BLaER1 treated with 17β-estradiol and CSF1 and Interleukin-3, amounts not matched to agents 10 nM and 100 nM (cell line): ENCODE measurements at regions not wholly inside any gene's neighbourhood (a gene's known extent, or its start where the extent isn't known, plus 50 kb on each side); places are given as distances from the start of the nearest gene placed in this dataset.

Experiments
- H3K27ac ChIP-seq, 11 experiments: shearing (Covaris generic); formaldehyde crosslinking; 2 replicates each; pipeline ENCODE4 v1.8.1; 2022
- H3K27me3 ChIP-seq, 11 experiments: shearing (Covaris generic); formaldehyde crosslinking; 2 replicates each; pipeline ENCODE4 v1.8.1; 2022
- H3K36me3 ChIP-seq, 11 experiments: shearing (Covaris generic); formaldehyde crosslinking; 2 replicates each; pipeline ENCODE4 v1.8.1; 2022
- H3K4me1 ChIP-seq, 10 experiments: shearing (Covaris generic); formaldehyde crosslinking; 2 replicates each; pipeline ENCODE4 v1.8.1; 2022
- H3K4me2 ChIP-seq, 11 experiments: shearing (Covaris generic); formaldehyde crosslinking; 2 replicates each; pipeline ENCODE4 v1.8.1; 2022
- H3K4me3 ChIP-seq, 10 experiments: shearing (Covaris generic); formaldehyde crosslinking; 2 replicates each; pipeline ENCODE4 v1.8.1; 2022
- H3K9ac ChIP-seq, 11 experiments: shearing (Covaris generic); formaldehyde crosslinking; 2 replicates each; pipeline ENCODE4 v1.8.1; 2022
- H3K9me3 ChIP-seq, 11 experiments: shearing (Covaris generic); formaldehyde crosslinking; replicated peaks in 1 of 11; 2 replicates each; pipeline ENCODE4 v1.8.1; 2022
- H4K20me1 ChIP-seq, 11 experiments: shearing (Covaris generic); formaldehyde crosslinking; 2 replicates each; pipeline ENCODE4 v1.8.1; 2022
- Cebpa-rat ChIP-seq, 11 experiments: shearing (Covaris generic); IDR thresholded peaks; 2 replicates each; pipeline ENCODE4 v1.8.1; 2022

DNA sequence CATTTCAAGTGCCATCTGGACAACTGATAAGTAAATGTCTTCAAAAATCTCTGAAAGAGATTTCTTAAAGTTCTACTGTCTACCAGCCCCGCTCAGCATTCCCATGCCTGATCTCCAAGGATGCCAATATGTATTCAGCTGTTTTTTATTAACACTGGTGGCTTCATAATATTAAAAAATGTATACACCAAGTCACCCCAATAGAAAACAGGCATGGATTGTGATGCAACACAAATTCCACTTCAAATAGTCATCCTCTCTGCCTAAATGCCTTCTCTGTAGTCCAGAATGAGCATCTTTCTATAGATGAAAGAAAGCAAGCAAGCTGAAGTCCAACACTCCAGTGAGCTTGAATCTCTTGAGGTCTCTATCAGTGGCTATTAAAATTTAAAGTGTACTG, 152.2 kb upstream of the PPARGC1A start:
- H3K4me2 ChIP-seq, result no peak overlapping the region
- H3K4me1 ChIP-seq, result peaks cover 0 to 7% (median 2%) of the 10 kb centered on the region in 10 experiments; a peak in 3 of 20 replicates
- H3K27ac ChIP-seq, result no peak overlapping the region
- no peak for TF ChIP-seq Cebpa-rat (IDR thresholded peaks at IDR 0.05)
- no peaks in the 10 kb centered on the region for H3K9me3 ChIP-seq
- no peak overlapping the region for H3K4me3 ChIP-seq
- H4K20me1 ChIP-seq, result no peaks in the 10 kb centered on the region
- H3K36me3 ChIP-seq, result no peaks in the 10 kb centered on the region
- no peak overlapping the region for H3K9ac ChIP-seq
- no peaks in the 10 kb centered on the region for H3K27me3 ChIP-seq

DNA sequence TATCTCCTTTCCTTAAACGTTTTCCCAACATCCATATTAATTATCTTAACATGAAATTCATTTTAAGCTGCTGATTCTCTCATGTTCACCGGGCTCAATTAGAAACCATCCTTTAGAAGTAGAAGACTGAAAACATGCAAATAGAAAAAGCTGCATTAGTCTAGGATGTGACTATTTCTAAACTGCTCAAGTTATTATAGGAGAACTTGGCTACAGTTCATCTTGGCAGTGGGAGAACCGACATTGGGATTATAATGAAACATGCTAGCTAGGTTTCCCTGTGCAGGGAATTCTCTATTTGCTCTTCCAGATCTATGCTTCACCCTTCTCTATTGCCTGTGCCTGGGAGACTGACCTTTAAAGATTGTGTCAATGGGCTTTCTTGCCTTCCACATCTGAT, 151.0 kb upstream of the PPARGC1A start:
- Histone ChIP-seq H3K27me3 (no peaks in the 10 kb centered on the region), H3K4me3 (no peak overlapping the region), H3K36me3 (no peaks in the 10 kb centered on the region), H3K4me2 (no peak overlapping the region), H4K20me1 (no peaks in the 10 kb centered on the region), H3K4me1 (peaks cover 0 to 7% (median 2%) of the 10 kb centered on the region in 10 experiments; a peak in 3 of 20 replicates), H3K27ac (no peak overlapping the region), H3K9ac (no peak overlapping the region), H3K9me3 (no peaks in the 10 kb centered on the region)
- no peak for TF ChIP-seq Cebpa-rat (IDR thresholded peaks at IDR 0.05)

DNA sequence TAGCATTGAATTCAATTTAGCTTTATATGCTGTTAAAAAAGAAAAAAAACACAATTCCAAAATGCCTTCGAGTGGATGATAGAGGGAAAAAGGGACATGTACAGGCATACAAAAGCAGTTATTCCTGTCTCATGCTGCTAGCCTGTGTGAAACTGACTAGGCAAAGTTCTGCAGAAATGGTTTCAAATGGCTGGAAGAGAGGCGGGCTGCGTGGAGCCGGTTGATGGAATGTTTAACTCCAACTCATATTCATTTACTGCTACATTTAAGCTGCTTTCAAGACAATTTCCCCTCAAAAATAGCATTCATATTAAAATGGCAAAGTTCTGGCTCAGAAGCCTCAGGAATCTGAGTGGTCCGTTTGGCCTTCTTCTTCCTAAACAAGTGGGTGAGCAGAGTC, 143.8 kb upstream of the PPARGC1A start:
- Histone ChIP-seq H3K4me2 (no peak overlapping the region), H3K27me3 (no peaks in the 10 kb centered on the region), H3K9me3 (no peaks in the 10 kb centered on the region), H3K4me3 (no peak overlapping the region), H3K36me3 (no peaks in the 10 kb centered on the region), H3K4me1 (peaks cover 0 to 17% (median 9%) of the 10 kb centered on the region in 10 experiments; a peak in 11 of 20 replicates), H3K9ac (no peak overlapping the region), H4K20me1 (no peaks in the 10 kb centered on the region), H3K27ac (no peak overlapping the region)
- TF ChIP-seq Cebpa-rat (IDR thresholded peaks at IDR 0.05), result no peak

DNA sequence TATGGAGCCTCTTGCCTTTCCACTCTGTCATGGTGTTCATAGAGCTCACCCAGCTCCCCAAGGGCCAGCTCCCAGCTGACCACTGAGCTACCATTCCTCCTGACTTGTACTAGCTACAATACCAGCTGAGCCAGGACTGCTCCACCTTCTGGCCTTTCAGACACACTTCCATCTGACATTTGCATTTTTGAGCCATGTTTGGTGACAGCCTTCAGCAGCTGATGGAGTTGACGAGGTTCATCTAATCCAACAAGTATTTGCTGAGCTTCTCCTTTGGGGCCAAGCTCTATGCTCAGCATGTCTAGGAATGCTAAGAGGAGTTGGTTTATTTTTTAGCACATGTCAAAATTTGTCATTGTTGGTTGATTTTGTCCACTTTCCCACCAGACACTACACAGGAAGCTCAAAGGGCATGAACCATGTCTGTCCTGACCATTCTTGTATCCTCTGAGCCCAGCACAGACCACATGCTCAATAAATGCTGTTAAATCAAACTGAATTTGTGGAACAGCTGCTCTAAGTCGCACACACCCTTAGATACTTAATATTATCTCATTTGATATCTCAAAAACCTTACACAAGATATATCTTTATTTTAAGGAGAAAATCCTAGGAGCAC, 142.6 kb upstream of the PPARGC1A start:
- no peaks in the 10 kb centered on the region for H3K27me3 ChIP-seq
- no peaks in the 10 kb centered on the region for H3K36me3 ChIP-seq
- no peak for TF ChIP-seq Cebpa-rat (IDR thresholded peaks at IDR 0.05)
- peaks cover 0 to 17% (median 9%) of the 10 kb centered on the region in 10 experiments; a peak in 11 of 20 replicates for H3K4me1 ChIP-seq
- H3K4me3 ChIP-seq, result no peak overlapping the region
- H3K4me2 ChIP-seq, result peak overlapping the region in 7 of 11 experiments; percentile 10 to 51 (median 17); a peak in 10 of 22 replicates
- H3K9ac ChIP-seq, result no peak overlapping the region
- H3K9me3 ChIP-seq, result no peaks in the 10 kb centered on the region
- H3K27ac ChIP-seq, result no peak overlapping the region
- no peaks in the 10 kb centered on the region for H4K20me1 ChIP-seq

DNA sequence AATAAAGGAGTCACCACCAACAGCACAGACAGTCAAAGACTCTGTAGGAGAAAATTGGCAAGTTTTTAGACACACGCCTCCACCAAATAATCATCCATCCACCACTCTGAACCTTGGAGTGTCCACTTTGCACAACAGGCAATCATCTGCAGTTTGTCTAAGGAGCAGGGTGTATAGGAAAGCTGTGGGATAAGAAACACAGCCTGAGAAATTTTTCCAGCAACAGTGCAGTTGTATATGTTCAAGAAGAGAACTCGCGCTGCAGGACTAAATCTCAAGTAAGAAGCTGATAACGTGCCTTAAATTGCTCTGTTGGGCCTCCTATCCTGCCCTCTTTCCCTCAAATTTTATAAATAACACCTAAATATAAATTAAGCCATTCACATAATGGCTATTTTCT, 136.7 kb upstream of the PPARGC1A start:
- no peak for TF ChIP-seq Cebpa-rat (IDR thresholded peaks at IDR 0.05)
- H3K4me3 ChIP-seq, result no peak overlapping the region
- no peak overlapping the region for H3K4me2 ChIP-seq
- H3K27ac ChIP-seq, result no peak overlapping the region
- no peak overlapping the region for H3K9ac ChIP-seq
- no peaks in the 10 kb centered on the region for H3K9me3 ChIP-seq
- no peaks in the 10 kb centered on the region for H4K20me1 ChIP-seq
- no peaks in the 10 kb centered on the region for H3K27me3 ChIP-seq
- peaks cover 0 to 8% (median 0%) of the 10 kb centered on the region in 10 experiments; a peak in 7 of 20 replicates for H3K4me1 ChIP-seq
- no peaks in the 10 kb centered on the region for H3K36me3 ChIP-seq

DNA sequence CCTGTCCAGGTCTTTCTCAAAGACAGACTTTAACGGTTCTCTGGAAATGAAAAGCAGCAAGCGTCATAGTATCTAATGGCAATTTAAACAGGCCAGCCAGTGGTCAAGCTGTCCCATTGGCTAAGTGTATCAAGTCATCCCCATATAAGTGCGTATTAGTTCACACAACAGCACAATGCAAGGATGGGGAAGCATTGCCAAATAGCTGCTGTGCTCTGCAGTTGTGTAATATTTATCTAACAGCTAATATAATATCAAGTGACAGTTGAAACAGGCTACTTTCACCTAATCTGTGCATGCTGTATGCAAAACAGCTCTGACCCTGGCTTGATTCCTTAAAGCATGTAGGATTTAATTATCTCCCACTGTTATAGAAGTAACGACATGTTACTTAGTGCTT, 134.8 kb upstream of the PPARGC1A start:
- Histone ChIP-seq H4K20me1 (no peaks in the 10 kb centered on the region), H3K27me3 (no peaks in the 10 kb centered on the region), H3K9me3 (no peaks in the 10 kb centered on the region), H3K4me2 (no peak overlapping the region), H3K36me3 (no peaks in the 10 kb centered on the region), H3K27ac (no peak overlapping the region), H3K4me1 (peaks cover 0 to 8% (median 0%) of the 10 kb centered on the region in 10 experiments; a peak in 7 of 20 replicates), H3K4me3 (no peak overlapping the region), H3K9ac (no peak overlapping the region)
- TF ChIP-seq Cebpa-rat (IDR thresholded peaks at IDR 0.05), result no peak

DNA sequence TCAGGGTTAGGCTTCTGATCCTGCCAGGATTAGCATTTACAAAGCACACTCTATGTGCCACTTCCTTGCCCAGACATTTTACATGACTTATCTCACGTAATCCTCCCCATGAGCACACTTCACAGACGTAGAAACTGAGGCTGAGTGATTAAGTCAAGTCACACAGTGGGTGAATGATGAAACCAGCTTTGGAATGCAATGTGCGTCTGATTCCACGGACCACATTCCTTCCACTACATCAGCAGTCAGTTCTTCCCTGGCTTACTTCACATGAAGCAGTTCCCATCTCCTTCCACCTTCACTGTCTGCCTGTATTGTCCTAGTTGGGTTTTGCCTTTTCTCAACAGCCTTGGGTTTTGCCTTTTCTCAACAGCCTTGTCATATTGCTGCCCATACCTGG, 134.3 kb upstream of the PPARGC1A start:
- peak overlapping the region in 1 of 11 experiments; percentile 16; a peak in 1 of 22 replicates for H3K4me2 ChIP-seq
- no peaks in the 10 kb centered on the region for H3K27me3 ChIP-seq
- no peaks in the 10 kb centered on the region for H3K36me3 ChIP-seq
- TF ChIP-seq Cebpa-rat (IDR thresholded peaks at IDR 0.05), result no peak
- no peaks in the 10 kb centered on the region for H3K9me3 ChIP-seq
- no peaks in the 10 kb centered on the region for H4K20me1 ChIP-seq
- H3K4me3 ChIP-seq, result no peak overlapping the region
- no peak overlapping the region for H3K27ac ChIP-seq
- peaks cover 0 to 8% (median 0%) of the 10 kb centered on the region in 10 experiments; a peak in 7 of 20 replicates for H3K4me1 ChIP-seq
- no peak overlapping the region for H3K9ac ChIP-seq

DNA sequence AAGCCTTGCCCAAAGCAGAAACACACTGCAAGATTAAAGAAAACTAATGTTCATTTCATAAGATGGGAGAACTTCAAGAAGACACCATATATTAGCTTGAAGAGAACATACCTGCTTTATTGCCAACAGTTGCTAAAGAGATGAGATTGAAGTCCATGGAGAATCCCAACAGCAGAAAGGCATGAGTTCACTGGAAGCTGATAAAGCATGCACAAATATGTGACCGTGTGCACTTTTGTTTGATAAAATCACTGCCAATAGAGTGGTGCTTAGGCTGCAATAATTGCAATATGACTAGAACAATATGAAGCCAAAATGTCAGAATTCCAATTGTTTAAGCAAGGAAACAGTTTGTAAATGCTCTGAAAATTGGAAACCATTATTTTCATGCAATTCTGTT, 125.9 kb upstream of the PPARGC1A start:
- Histone ChIP-seq H3K27ac (no peak overlapping the region), H3K9me3 (no peaks in the 10 kb centered on the region), H3K4me2 (no peak overlapping the region), H3K36me3 (no peaks in the 10 kb centered on the region), H3K4me3 (no peak overlapping the region), H4K20me1 (no peaks in the 10 kb centered on the region), H3K9ac (no peak overlapping the region), H3K4me1 (no peaks in the 10 kb centered on the region), H3K27me3 (no peaks in the 10 kb centered on the region)
- no peak for TF ChIP-seq Cebpa-rat (IDR thresholded peaks at IDR 0.05)

DNA sequence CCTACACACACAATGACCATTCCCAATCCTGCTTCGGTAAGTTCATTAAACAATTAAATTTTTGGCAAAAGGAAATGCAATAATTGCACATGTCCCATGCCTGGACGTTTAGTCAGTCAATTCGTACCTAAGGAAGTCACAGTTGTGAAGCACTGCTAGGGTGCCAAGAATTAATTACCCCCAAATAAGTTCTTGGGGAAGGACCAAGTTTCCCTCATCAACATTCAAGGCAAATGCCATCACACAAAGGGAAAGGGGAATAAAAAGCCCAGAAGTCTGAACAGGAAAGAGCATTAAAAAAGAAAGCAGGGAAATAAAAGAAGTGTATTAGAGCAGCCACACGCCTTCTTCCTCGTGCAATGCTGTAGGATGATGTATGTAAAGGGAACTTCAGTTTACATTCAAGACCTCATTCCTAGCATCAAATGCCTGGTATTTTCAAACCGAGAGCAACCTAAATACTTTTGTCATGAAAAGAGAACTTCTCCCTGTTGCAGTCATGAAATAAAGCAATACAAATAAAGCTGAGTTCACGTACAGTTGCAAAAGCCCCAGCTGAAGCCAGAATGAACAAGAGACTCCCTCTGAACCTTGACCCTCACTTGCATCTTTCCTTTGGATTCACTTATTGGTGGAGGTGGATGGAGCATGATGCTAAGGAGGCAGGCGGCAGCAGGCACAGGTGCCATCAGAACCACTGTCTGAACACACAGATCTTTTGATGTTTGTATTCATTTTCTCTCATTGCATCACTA, 124.0 kb upstream of the PPARGC1A start:
- TF ChIP-seq Cebpa-rat (IDR thresholded peaks at IDR 0.05), result no peak
- H3K27me3 ChIP-seq, result no peaks in the 10 kb centered on the region
- H3K4me3 ChIP-seq, result no peak overlapping the region
- H3K27ac ChIP-seq, result no peak overlapping the region
- H3K4me2 ChIP-seq, result no peak overlapping the region
- H3K4me1 ChIP-seq, result no peaks in the 10 kb centered on the region
- H4K20me1 ChIP-seq, result no peaks in the 10 kb centered on the region
- H3K9me3 ChIP-seq, result no peaks in the 10 kb centered on the region
- no peak overlapping the region for H3K9ac ChIP-seq
- no peaks in the 10 kb centered on the region for H3K36me3 ChIP-seq

DNA sequence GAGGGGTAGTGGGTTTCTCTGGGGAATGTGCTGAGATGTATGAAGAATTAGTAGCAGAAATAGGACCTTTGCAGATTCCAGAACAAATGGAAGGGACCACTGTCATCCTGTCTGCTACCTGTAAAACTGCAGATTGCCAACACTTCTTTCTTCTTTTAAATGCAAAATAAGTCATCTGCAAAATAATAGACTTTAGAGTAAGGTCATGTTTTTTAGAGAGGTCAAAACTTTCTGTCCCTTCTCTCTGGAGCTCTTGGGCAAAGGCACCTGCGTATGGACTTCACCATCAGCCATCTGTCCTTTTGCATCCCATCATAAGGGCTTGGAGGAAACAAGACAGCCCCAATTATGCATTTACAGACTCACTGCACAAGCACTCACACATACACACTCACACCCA, 121.1 kb upstream of the PPARGC1A start:
- Histone ChIP-seq H3K9ac (no peak overlapping the region), H3K9me3 (no peaks in the 10 kb centered on the region), H3K4me1 (no peaks in the 10 kb centered on the region), H3K4me2 (no peak overlapping the region), H3K36me3 (no peaks in the 10 kb centered on the region), H3K27ac (no peak overlapping the region), H4K20me1 (no peaks in the 10 kb centered on the region), H3K4me3 (no peak overlapping the region), H3K27me3 (no peaks in the 10 kb centered on the region)
- TF ChIP-seq Cebpa-rat (IDR thresholded peaks at IDR 0.05), result no peak
